Urothelium cell line (cell line): ENCODE measurements at regions not wholly inside any gene's neighbourhood (a gene's known extent, or its start where the extent isn't known, plus 50 kb on each side); places are given as distances from the start of the nearest gene placed in this dataset.
A peak's percentile ranks its signal among the peaks of the same experiment; 100 is the strongest.
"Not testable (repeated sequence)": the region's sequence is repeated elsewhere in the genome, so short reads cannot be mapped to it uniquely, and the experiment has no call there.

ENCODE experiments used
- DNase-seq: peaks from one replicate; pipeline ENCODE4 v3.0.0; 2011; ENCODE audit warnings: low spot score, mixed read lengths
- FAIRE-seq: peaks from 2 replicates; lab custom pipeline; 2011; peaks lifted over from hg19 to GRCh38; lab: Jason Lieb, UNC

DNA sequence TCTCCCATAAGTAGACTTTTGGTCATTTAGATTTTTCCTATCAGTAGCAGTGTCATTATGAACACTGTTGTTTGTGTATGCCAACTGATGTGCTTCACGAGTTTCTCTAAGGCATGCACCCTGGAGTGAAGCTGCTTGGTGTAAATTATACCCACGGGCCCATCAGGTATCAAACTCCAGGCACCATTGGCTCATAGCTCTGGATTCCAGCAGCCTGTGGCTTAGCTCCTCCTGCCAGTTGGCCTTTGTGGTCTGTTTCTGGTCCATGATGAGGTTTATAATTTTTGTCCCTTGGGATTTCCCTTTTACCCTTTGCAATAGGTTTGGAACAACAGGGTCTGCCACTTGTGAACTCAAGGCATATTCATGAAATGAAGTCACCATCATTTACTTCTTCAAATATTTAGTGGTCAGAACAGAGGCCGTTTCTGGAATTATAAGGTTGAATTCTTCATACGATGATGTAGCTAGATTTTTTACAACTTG lies 350.5 kb downstream of the PRL start:
- DNase-seq = peak; percentile 76

DNA sequence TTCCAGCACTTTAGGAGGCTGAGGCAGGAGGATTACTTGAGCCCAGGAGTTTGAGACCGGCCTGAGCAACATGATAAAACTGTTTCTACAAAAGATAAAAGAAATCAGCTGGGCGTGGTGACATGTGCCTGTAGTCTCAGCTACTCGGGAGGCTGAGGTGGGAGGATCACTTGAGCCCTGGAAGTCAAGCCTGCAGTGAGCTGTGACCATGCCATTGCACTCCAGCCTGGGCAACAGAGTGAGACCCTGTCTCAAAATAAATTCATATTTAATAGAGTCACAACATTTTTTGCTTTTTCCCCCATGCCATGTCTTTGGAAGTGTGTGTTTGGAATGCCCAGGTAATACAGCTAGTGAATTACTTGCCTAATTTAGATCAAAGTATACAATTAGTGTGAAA lies 349.6 kb downstream of the PRL start:
- not testable (repeated sequence) for DNase-seq, FAIRE-seq

More for the DNA sequence above, 350.5 kb downstream of the PRL start:
- no peak for FAIRE-seq

DNA sequence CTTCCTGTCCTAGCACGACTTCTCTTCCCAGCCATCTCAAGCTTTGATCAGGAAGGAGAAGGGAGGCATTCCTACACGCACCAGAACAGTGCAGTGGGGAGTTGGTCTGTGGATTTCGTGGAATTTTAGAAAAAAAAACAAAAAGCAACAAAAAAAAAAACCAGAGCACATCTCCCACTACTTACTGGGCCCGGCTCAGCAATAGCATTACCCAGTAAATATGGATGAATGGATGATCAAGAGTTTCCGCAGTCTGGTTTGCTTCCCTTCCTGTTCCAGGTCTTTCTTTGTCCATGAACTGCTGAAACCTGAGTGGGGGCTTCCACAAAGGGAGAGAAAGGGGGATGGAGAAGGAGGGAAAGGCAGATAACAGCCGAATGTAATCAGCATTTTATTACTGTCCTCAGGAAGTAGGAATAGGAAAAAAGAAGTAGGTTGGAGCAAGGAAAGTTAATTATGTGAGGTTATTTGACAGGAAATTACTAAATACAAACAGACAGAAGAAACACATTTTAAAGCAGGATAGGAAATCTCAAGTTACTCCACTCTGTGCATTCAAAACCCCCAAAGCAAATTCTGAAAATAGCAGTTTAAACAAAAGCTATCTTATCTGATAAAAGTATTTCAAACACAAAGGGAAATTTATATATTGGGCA lies 349.0 kb downstream of the PRL start:
- DNase-seq (no peak), FAIRE-seq (no peak)

DNA sequence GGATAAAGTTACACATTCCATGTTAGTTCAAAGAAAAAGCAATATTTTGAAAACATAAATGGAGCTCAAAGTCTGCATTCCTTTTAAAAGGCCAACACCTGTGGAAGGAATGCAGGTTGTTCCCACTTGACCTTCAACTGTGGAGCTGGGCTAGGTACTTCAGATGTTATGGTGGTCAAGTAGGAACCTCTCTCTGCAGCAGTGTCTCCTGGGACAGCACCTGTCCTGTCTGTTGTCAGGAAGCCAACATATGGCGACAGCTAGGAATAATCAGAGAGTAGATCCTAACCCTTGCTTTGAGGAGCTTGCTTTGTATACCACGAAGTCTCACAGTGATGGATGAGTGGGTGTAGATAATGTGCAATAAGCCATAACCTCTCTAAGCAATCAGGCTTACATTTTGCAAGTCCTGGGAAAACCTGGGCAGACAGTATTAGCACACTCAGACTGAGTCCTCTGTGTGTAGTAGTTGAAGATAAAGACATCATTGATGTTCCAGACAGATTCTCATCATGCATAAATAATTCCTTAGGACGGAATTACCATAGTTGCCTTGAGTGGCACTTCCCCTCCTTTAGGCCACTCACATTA lies 347.5 kb downstream of the PRL start:
- no peak for FAIRE-seq
- DNase-seq = peak; percentile 12

DNA sequence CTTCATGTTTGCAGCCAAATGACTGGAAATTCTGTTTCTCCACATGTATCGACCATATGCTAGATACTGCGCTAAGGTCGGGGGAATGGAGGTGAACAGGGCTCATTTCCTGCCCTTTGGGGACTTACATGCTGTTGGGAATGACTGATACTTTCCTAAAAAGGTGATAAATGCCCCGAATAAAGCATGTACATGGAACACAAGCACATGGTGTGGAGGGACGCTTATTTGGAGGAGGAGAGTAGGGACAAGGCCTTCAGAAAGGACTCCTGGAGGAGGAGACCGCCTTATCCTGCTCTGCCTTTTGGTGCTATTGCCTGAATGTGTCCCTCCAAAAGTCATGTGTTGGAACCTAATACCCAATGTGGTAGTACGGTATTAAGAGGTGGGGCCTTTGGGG lies 344.5 kb downstream of the PRL start:
- FAIRE-seq (no peak), DNase-seq (no peak)

DNA sequence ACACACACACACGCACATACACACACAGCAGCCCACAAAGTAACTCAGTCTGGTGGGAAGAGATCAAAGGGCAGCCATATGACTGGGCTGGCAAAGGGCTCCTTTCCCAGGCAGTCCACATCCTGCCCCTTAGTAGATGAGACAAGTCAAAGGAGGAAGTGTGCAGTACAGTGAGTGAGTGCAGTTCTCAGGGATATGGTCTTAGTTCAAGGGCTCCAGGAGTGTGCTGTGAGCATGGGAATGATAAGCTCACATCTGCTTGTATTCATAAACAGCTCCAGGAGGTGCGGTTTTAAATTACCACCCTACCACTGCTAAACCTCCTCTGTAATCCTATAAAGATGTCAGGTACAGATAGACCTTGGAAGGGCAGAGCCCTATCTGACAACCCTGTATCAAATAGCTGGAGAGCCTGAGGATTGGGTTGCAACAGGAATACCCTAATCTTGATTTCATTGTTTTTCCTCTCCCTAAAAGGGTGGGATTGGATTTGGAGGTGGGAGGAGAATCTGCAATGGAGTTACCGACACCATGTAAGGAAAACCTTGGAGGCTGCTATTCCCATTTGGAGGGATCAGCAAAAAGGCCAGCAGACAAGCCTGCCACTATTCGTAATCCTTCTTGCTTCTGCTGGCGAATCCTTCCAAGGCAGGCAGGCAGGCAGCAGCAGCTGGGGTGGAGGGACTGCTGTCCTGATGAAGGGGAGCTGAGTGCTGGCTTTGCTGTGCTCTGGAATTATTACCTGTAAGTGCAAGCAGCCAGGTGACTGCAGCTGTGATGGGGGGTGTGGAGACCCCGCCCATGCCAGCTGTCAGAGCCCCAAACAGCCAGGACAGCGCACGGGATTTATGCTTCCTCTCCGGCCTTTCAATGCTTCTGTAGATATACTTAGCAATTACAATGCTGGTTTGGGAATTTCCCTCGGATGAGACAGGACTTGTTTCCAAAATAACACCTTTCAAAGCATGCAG lies 342.7 kb downstream of the PRL start:
- DNase-seq (no peak), FAIRE-seq (no peak)

DNA sequence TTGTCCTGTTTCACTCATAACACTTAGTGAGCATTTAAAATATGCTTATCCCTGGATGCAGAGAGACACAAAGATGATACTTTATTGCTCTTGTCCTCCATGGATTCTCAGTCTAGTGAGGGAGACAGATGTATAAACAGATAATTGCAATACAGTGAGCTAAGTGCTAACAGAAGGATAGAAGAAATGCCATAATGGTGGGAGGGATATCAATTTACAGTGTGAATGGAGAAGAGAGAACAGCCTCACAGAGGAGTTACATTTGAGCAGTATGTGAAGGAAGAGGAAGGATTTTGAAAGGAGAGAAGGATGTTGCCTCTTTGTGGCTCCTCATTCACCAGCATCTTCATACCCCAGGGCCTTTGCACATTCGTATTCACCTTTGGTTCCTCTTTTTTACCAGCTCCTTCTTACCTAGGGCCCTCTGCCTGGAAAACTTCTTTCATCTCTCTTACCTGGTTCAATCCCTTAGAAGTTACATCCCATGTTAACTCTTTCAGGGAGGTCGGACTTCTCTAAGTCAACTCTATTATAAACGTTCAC lies 341.7 kb downstream of the PRL start:
- DNase-seq (no peak), FAIRE-seq (no peak)

DNA sequence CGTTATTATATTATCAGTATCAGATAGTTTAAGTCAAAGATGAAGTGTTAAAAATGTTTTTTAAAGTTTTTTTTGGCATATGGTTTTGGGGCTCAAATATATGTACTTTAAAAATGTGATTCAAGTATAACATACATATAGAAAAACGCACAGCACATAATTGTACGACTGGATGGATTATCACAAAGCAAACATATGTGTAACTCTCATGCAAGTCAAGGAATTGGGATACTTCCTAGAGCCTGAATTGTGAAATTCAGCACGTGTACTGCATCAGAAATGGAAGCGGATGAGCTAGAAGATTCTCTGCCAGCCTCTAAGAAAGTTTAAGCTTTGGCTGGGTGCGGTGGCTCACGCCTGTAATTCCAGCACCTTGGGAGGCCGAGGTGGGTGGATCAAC lies 340.9 kb downstream of the PRL start:
- FAIRE-seq (no peak), DNase-seq (no peak)

DNA sequence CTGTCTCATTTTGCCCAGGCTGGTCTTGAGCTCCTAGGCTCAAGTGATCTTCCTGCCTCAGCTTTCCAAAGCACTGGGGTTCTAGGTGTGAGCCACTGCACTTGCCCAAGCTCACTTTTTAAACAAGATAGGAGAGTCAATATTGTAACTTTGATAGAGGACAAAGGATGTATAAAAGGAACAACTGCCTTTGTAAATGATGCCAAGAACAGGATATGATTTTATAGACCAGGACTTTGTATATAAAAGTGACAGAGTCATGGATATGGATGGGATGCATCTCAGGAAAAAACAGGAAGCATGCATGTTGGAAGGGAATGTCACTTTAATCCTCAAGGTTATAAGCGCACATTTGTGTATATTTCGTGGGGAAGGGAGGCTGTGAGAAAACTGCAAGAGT lies 338.4 kb downstream of the PRL start:
- FAIRE-seq (no peak), DNase-seq (no peak)

DNA sequence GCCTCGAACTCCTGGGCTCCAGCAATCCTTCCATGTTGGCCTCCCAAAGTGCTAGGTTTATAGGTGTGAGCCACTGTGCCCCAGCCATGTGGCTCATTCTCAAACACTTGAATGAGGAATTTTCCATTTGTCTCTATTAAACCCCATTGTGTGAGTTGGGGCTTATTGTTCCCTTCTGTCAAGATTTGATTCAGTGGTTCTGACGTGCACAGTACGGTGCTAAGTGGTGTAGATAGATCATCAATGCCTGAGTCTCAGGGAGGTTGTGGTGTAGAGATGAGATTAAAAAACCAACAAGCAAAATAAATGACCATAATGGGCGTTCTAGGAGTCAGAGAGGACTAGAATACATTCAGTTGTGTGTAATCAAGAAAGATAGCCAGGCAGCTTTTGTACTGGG lies 335.6 kb downstream of the PRL start:
- DNase-seq (no peak), FAIRE-seq (no peak)

DNA sequence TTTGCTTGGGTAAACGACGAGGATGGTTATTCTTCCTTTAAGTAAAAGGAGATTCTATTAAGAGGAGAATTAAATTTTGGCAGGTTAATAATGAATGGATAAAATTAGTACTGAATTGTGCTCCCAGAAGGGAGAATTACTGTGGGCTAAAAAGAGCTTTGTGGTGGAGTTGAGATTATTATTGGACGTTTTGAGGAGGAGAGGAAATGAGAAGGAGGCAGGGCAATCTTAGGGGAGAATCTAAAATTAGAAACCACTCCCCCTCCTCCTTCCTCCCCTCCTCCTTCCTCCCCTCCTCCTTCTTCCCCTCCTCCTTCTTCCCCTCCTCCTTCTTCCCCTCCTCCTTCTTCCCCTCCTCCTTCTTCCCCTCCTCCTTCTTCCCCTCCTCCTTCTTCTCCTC lies 331.8 kb downstream of the PRL start:
- FAIRE-seq (no peak), DNase-seq (no peak)

DNA sequence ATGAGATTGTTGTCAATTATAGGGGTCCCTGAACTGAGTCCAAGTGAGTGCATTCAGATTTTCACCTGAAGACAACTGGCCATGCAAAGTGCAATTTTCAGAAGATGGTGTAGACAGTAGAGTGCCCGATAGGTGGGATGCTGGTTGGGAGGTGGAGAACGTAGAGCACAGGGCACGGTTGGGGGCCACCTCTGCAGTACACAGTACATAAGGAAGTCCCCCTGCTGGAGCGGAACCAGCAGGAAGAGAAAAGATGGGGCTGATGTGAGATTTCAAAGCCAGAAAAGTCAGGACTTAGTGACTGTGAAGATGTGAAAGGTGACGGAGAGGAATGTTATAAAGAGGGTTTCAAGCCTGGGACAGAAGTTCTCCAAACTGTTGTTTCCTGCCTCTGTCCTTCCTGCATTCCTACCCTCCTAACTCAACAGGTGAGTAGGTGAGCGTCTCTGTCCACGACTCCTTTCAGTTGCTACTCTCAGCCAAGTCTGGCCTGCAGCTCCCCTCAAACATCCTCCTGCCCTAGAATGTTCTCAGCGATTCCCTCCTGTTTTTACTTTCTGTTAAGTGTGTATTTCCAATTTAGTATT lies 330.8 kb downstream of the PRL start:
- no peak for DNase-seq
- FAIRE-seq = no peak

DNA sequence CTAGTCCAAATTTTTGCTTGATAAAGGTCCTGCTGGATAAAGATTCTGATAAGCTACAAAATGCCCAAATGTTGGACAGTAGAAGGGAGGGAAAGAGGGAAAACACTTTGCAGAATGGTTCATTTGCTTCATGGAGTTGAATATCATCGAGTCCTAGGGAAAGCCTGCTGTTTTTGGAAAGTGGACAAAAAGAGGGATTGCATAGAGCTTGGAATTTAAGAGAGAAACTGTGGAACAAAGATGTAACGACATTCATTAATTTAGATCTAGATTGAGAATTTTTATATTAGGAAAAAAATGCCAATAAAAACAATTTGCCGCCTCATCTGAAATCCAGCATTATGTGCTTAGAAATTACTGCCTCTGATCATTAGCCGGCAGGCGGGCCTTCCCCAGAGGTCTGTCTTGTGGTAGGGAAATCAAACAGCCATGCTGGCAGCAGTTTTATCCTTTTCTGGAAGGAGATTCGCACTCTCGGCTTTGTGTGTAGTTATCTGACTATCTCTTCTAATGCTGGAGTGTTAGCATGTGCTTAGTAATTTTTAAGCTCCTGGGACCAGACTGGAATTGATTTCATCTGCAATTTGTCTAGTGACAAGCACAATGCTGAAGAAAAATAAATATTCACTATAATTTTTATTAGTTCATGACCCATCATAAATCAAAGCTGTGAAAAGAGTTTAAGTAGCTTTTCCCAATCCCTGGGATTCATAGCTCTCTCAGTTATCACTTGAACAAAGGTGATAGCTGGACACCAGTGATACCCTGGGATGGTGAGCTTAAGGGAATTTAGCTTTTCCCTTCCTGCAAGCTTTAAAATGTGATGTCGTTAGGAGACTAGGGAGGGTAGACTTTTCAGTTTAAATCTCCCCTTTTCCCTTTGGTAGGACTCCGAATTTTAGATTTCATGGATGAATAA lies 329.5 kb downstream of the PRL start:
- no peak for DNase-seq

DNA sequence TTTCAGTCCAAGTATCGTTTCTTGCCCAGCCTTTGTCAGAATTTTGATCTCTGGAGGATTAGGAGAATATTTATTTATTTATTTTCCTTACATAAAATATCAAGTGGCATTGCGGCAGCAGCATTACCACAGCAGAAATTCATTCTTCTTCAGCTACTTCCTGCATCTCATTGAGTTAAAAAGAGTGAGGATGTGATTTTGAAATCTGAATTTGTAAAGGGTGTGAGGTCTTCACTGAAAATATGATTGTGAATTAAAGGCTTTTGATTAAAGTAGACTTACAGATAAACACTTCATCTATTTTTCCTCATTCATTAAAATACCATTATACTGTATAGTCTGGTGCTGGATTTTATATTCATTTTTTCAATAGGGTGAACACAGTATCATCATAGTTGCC lies 328.4 kb downstream of the PRL start:
- DNase-seq (no peak), FAIRE-seq (no peak)

More for the DNA sequence above, 329.5 kb downstream of the PRL start:
- no peak for FAIRE-seq

DNA sequence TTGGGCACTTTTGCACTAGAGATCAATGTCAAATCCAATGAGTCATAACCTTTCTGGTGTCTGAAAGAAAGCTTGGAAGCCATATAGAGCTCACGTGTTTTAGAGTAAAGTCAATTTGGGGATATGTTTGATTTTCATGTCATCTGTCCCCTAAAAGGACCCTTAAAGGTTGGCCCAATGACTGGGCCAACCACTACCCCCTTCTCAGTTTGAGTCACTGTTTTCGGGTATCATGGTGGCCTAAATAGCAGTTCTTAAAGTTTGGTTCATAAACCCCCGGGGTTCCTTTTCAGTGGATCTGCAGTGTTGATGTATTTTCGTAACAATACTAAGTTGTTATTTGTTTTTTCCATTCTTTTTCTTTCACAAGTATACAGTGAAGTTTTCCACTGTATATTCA lies 327.6 kb downstream of the PRL start:
- no peak for FAIRE-seq
- DNase-seq = no peak

DNA sequence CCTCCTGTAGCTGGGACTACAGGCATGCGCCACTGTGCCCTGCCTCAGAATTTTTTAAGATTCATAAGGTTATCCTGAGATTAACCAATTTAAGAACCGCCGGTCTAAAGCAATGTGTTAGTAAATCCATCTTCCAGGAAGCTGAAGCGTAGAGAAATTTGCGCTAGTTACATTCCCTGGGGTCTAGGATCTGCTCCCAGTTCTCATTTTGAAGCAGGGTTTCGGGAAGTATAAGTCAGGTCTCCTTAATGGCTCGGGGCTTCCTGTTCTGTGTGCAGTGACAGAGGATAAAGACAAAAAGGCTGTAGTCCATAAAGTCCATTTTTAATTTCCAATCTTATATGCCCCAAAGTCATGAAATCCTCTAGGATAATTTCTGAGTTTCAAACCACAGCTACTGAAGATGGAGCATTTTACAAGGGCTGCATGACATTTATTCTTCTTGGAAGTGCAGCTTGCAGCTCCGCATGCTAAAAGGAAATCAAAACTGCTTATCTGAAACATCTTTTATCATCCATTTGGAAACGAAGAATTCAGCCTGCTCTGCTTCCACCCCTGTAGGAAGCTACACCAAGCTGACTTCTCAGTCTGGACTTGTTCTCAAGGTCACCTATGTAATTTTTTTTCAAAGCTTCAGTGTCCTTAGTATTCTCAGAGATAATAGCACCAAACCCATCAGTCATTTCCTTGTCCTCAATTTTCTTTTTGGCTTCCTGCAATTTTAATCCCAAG lies 326.1 kb downstream of the PRL start:
- FAIRE-seq = no peak
- DNase-seq = no peak

DNA sequence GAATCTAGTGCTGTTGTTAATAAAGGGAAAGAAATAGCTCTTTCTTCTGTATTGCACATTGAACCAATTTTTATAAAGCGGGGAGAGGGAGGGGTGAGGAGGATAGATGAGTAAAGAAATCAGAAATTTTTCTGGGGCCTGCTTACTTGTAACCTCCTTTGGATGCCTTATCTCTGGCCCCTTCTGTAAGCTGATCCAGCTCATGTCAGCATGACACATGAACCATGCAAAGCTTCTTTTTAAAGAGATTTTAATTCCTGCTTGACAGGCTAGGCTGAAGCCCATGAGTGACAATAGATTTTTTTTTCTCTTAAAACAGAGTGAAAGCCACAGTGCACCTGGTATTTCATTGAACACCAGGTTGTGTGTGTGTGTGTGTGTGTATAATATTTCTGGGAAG lies 325.3 kb downstream of the PRL start:
- no peak for FAIRE-seq

DNA sequence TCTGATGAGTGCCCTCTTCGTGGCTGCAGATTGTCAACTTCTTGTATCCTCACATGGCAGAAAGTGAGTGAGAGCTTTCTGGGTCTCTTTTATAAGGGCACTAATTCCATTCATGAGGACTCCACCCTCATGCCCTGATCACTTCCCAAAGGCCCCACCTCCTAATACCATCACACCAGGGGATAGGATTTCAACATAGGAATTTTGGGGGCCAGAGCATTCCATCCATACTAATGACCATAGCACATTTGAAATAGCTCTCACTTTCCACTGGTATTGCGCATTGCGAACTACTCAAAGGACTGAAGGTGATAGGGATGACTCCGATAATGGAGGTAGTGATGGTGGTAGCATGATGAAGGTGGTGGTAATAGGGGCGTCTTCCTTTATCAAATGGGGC lies 324.3 kb downstream of the PRL start:
- DNase-seq = no peak
- no peak for FAIRE-seq

More for the DNA sequence above, 325.3 kb downstream of the PRL start:
- DNase-seq = no peak

DNA sequence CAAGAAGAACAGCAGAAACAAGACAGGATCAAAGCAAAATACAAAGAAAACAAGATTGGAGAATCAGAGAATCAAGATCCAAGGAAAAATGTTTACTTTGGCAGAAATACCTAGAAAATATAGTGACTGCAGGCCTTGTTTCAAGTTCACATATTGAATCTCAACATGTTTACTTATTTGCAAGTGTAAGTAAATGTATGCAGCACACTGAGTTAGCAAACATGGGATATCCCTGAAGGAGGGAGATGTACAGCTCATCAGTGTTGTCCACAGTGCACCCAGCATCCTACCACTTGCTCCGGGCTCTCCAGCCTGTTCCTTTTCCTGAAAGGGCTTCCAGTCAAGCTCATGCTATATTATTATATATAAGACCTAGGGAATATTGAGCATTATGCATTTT lies 319.5 kb downstream of the PRL start:
- DNase-seq (no peak), FAIRE-seq (no peak)
